ENCODE measurements at regions not wholly inside any gene's neighbourhood (a gene's known extent, or its start where the extent isn't known, plus 50 kb on each side); places are given as distances from the start of the nearest gene placed in this dataset.

- Histone ChIP-seq H3K4me1 (peaks cover 0 to 43% of the 10 kb centered on the region in 2 donors), H3K27ac (peak overlapping the region; percentile 81 to 85), H3K27me3 (no peaks in the 10 kb centered on the region), H3K9me3 (no peaks in the 10 kb centered on the region), H3K4me3 (peak overlapping the region in 1 of 2 donors; percentile 24), H3K36me3 (no peaks in the 10 kb centered on the region)
- peak; percentile 89 for DNase-seq (ENCODE audit: low spot score)
- peak; percentile 31 to 74 for TF ChIP-seq CTCF (IDR thresholded peaks at IDR 0.05)
These were observed 81.2 kb downstream of the IRF2BPL start for GRCh38 chr14:76947078-76947837.

GRCh38 chr14:76946753-76947077, 81.8 kb downstream of the IRF2BPL start:
- peaks cover 0 to 43% of the 10 kb centered on the region in 2 donors for H3K4me1 ChIP-seq
- no peaks in the 10 kb centered on the region for H3K36me3 ChIP-seq
- H3K4me3 ChIP-seq: no peak overlapping the region
- no peak for DNase-seq (ENCODE audit: low spot score)
- H3K27me3 ChIP-seq: no peaks in the 10 kb centered on the region
- H3K9me3 ChIP-seq: no peaks in the 10 kb centered on the region
- peak overlapping the region; percentile 81 to 85 for H3K27ac ChIP-seq
- TF ChIP-seq CTCF (IDR thresholded peaks at IDR 0.05): no peak

- Histone ChIP-seq H3K4me3 (no peak overlapping the region), H3K4me1 (peaks cover 0 to 33% of the 10 kb centered on the region in 2 donors), H3K27ac (no peak overlapping the region), H3K9me3 (no peaks in the 10 kb centered on the region), H3K27me3 (no peaks in the 10 kb centered on the region), H3K36me3 (no peaks in the 10 kb centered on the region)
- TF ChIP-seq CTCF (IDR thresholded peaks at IDR 0.05): no peak
- no peak for DNase-seq (ENCODE audit: low spot score)
These were observed 85.4 kb downstream of the IRF2BPL start for GRCh38 chr14:76943072-76943471.

- peak overlapping the region in 1 of 2 donors; percentile 26 for H3K27ac ChIP-seq
- TF ChIP-seq CTCF (IDR thresholded peaks at IDR 0.05): no peak
These were observed 86.3 kb downstream of the IRF2BPL start for GRCh38 chr14:76941946-76942805.

GRCh38 chr14:76941544-76941943, 87.0 kb downstream of the IRF2BPL start:
- H3K27me3 ChIP-seq: no peaks in the 10 kb centered on the region
- H3K4me1 ChIP-seq: peaks cover 0 to 33% of the 10 kb centered on the region in 2 donors
- H3K27ac ChIP-seq: no peak overlapping the region
- DNase-seq (ENCODE audit: low spot score): no peak
- no peaks in the 10 kb centered on the region for H3K9me3 ChIP-seq
- no peak for TF ChIP-seq CTCF (IDR thresholded peaks at IDR 0.05)
- H3K36me3 ChIP-seq: no peaks in the 10 kb centered on the region
- no peak overlapping the region for H3K4me3 ChIP-seq

More at GRCh38 chr14:76941946-76942805, 86.3 kb downstream of the IRF2BPL start:
- no peak overlapping the region for H3K4me3 ChIP-seq
- H3K36me3 ChIP-seq: no peaks in the 10 kb centered on the region
- peaks cover 0 to 33% of the 10 kb centered on the region in 2 donors for H3K4me1 ChIP-seq
- no peaks in the 10 kb centered on the region for H3K27me3 ChIP-seq
- no peak for DNase-seq (ENCODE audit: low spot score)
- no peaks in the 10 kb centered on the region for H3K9me3 ChIP-seq
